Activated T-cell treated with anti-CD3 and anti-CD28 coated beads, Interleukin-2, amount 50 U/mL, for 4 hours (primary cell): ENCODE measurements at regions not wholly inside any gene's neighbourhood (a gene's known extent, or its start where the extent isn't known, plus 50 kb on each side); places are given as distances from the start of the nearest gene placed in this dataset.

ENCODE experiments used
- ATAC-seq, 2 donors: fragments of 200-7000 bp; cut with Tn5 transposase; one replicate each; pipeline ENCODE4 v1.10.0; 2021
- DNase-seq: peaks from one replicate; pipeline ENCODE4 v3.0.0-alpha.2; 2020
- H3K27me3 Mint-ChIP-seq: one replicate; pipeline ENCODE4 v1.8.0; 2021; ENCODE audit warnings: low read depth, mixed read lengths
- H3K36me3 Mint-ChIP-seq: one replicate; pipeline ENCODE4 v1.8.0; 2022; ENCODE audit warnings: mixed read lengths; ENCODE audit not compliant: insufficient read depth
- H3K4me1 Mint-ChIP-seq: one replicate; pipeline ENCODE4 v1.8.0; 2021; ENCODE audit warnings: low read depth, mixed read lengths
- H3K4me3 Mint-ChIP-seq: one replicate; pipeline ENCODE4 v1.8.0; 2021; ENCODE audit warnings: mild to moderate bottlenecking, moderate library complexity, mixed read lengths
- H3K9me3 Mint-ChIP-seq: one replicate; pipeline ENCODE4 v1.8.0; 2021; ENCODE audit warnings: mixed read lengths

- no peak overlapping the region for H3K4me3 Mint-ChIP-seq
- H3K27me3 Mint-ChIP-seq, result peaks cover 2% of the 10 kb centered on the region
- DNase-seq, result no peak
- H3K4me1 Mint-ChIP-seq, result no peaks in the 10 kb centered on the region
- ATAC-seq, result no peak
- H3K36me3 Mint-ChIP-seq, result no peaks in the 10 kb centered on the region
- no peaks in the 10 kb centered on the region for H3K9me3 Mint-ChIP-seq
Observed at GRCh38 chr10:117875793-117876192, 170.9 kb downstream of the RAB11FIP2 start.

GRCh38 chr10:117876210-117876609 lies 170.5 kb downstream of the RAB11FIP2 start:
- DNase-seq (no peak), ATAC-seq (no peak)
- Mint-ChIP-seq H3K9me3 (no peaks in the 10 kb centered on the region), H3K27me3 (peaks cover 3% of the 10 kb centered on the region), H3K4me1 (no peaks in the 10 kb centered on the region), H3K36me3 (no peaks in the 10 kb centered on the region), H3K4me3 (no peak overlapping the region)

GRCh38 chr10:117878626-117879025 lies 168.1 kb downstream of the RAB11FIP2 start:
- DNase-seq, result no peak
- no peak for ATAC-seq
- no peak overlapping the region for H3K4me3 Mint-ChIP-seq
- no peaks in the 10 kb centered on the region for H3K36me3 Mint-ChIP-seq
- no peaks in the 10 kb centered on the region for H3K4me1 Mint-ChIP-seq
- no peaks in the 10 kb centered on the region for H3K9me3 Mint-ChIP-seq
- H3K27me3 Mint-ChIP-seq, result peaks cover 7% of the 10 kb centered on the region

- DNase-seq (no peak), ATAC-seq (no peak)
- no peak overlapping the region for H3K4me3 Mint-ChIP-seq
- H3K36me3 Mint-ChIP-seq, result no peaks in the 10 kb centered on the region
- no peaks in the 10 kb centered on the region for H3K4me1 Mint-ChIP-seq
- H3K9me3 Mint-ChIP-seq, result no peaks in the 10 kb centered on the region
- H3K27me3 Mint-ChIP-seq, result peaks cover 10% of the 10 kb centered on the region
Observed at GRCh38 chr10:117884093-117884492, 162.6 kb downstream of the RAB11FIP2 start.

GRCh38 chr10:117884592-117884991 lies 162.1 kb downstream of the RAB11FIP2 start:
- H3K27me3 Mint-ChIP-seq, result peaks cover 10% of the 10 kb centered on the region
- no peaks in the 10 kb centered on the region for H3K4me1 Mint-ChIP-seq
- H3K36me3 Mint-ChIP-seq, result no peaks in the 10 kb centered on the region
- H3K4me3 Mint-ChIP-seq, result no peak overlapping the region
- DNase-seq, result no peak
- H3K9me3 Mint-ChIP-seq, result no peaks in the 10 kb centered on the region
- ATAC-seq, result no peak

- H3K27me3 Mint-ChIP-seq, result peaks cover 12% of the 10 kb centered on the region
- no peaks in the 10 kb centered on the region for H3K36me3 Mint-ChIP-seq
- DNase-seq (no peak), ATAC-seq (no peak)
- H3K4me3 Mint-ChIP-seq, result no peak overlapping the region
- H3K4me1 Mint-ChIP-seq, result no peaks in the 10 kb centered on the region
- H3K9me3 Mint-ChIP-seq, result no peaks in the 10 kb centered on the region
Observed at GRCh38 chr10:117885206-117885829, 161.4 kb downstream of the RAB11FIP2 start.

GRCh38 chr10:117886766-117887165 lies 160.0 kb downstream of the RAB11FIP2 start:
- peaks cover 5% of the 10 kb centered on the region for H3K27me3 Mint-ChIP-seq
- no peaks in the 10 kb centered on the region for H3K9me3 Mint-ChIP-seq
- H3K36me3 Mint-ChIP-seq, result no peaks in the 10 kb centered on the region
- ATAC-seq, result no peak
- H3K4me1 Mint-ChIP-seq, result no peaks in the 10 kb centered on the region
- no peak overlapping the region for H3K4me3 Mint-ChIP-seq
- DNase-seq, result no peak

GRCh38 chr10:117889664-117890063 lies 157.1 kb downstream of the RAB11FIP2 start:
- DNase-seq (no peak), ATAC-seq (no peak)
- no peaks in the 10 kb centered on the region for H3K9me3 Mint-ChIP-seq
- peaks cover 4% of the 10 kb centered on the region for H3K27me3 Mint-ChIP-seq
- no peaks in the 10 kb centered on the region for H3K4me1 Mint-ChIP-seq
- no peaks in the 10 kb centered on the region for H3K36me3 Mint-ChIP-seq
- no peak overlapping the region for H3K4me3 Mint-ChIP-seq

- Mint-ChIP-seq H3K36me3 (no peaks in the 10 kb centered on the region), H3K9me3 (no peaks in the 10 kb centered on the region), H3K27me3 (peaks cover 6% of the 10 kb centered on the region), H3K4me3 (no peak overlapping the region), H3K4me1 (no peaks in the 10 kb centered on the region)
- DNase-seq, result no peak
- ATAC-seq, result no peak
Observed at GRCh38 chr10:117892681-117893220, 154.0 kb downstream of the RAB11FIP2 start.

GRCh38 chr10:117894339-117894738 lies 152.4 kb downstream of the RAB11FIP2 start:
- Mint-ChIP-seq H3K4me1 (no peaks in the 10 kb centered on the region), H3K4me3 (no peak overlapping the region), H3K36me3 (no peaks in the 10 kb centered on the region), H3K27me3 (peaks cover 6% of the 10 kb centered on the region), H3K9me3 (no peaks in the 10 kb centered on the region)
- no peak for ATAC-seq
- no peak for DNase-seq

- no peaks in the 10 kb centered on the region for H3K9me3 Mint-ChIP-seq
- H3K36me3 Mint-ChIP-seq, result no peaks in the 10 kb centered on the region
- peaks cover 4% of the 10 kb centered on the region for H3K27me3 Mint-ChIP-seq
- ATAC-seq (no peak), DNase-seq (no peak)
- H3K4me3 Mint-ChIP-seq, result no peak overlapping the region
- no peaks in the 10 kb centered on the region for H3K4me1 Mint-ChIP-seq
Observed at GRCh38 chr10:117896517-117896916, 150.2 kb downstream of the RAB11FIP2 start.

- Mint-ChIP-seq H3K9me3 (no peaks in the 10 kb centered on the region), H3K36me3 (no peaks in the 10 kb centered on the region), H3K4me1 (no peaks in the 10 kb centered on the region), H3K27me3 (peaks cover 6% of the 10 kb centered on the region), H3K4me3 (no peak overlapping the region)
- no peak for ATAC-seq
- no peak for DNase-seq
Observed at GRCh38 chr10:117899181-117899683, 147.5 kb downstream of the RAB11FIP2 start.

- H3K4me3 Mint-ChIP-seq, result no peak overlapping the region
- DNase-seq, result no peak
- no peaks in the 10 kb centered on the region for H3K9me3 Mint-ChIP-seq
- H3K4me1 Mint-ChIP-seq, result no peaks in the 10 kb centered on the region
- ATAC-seq, result no peak
- H3K36me3 Mint-ChIP-seq, result no peaks in the 10 kb centered on the region
- H3K27me3 Mint-ChIP-seq, result peaks cover 13% of the 10 kb centered on the region
Observed at GRCh38 chr10:117900280-117900679, 146.5 kb downstream of the RAB11FIP2 start.

- Mint-ChIP-seq H3K9me3 (no peaks in the 10 kb centered on the region), H3K4me1 (peaks cover 2% of the 10 kb centered on the region), H3K4me3 (no peak overlapping the region), H3K36me3 (no peaks in the 10 kb centered on the region), H3K27me3 (peaks cover 21% of the 10 kb centered on the region)
- no peak for ATAC-seq
- DNase-seq, result no peak
Observed at GRCh38 chr10:117903854-117904253, 142.9 kb downstream of the RAB11FIP2 start.

GRCh38 chr10:117905404-117905803 lies 141.3 kb downstream of the RAB11FIP2 start:
- ATAC-seq (no peak), DNase-seq (no peak)
- no peaks in the 10 kb centered on the region for H3K9me3 Mint-ChIP-seq
- H3K27me3 Mint-ChIP-seq, result peaks cover 25% of the 10 kb centered on the region
- H3K36me3 Mint-ChIP-seq, result no peaks in the 10 kb centered on the region
- no peak overlapping the region for H3K4me3 Mint-ChIP-seq
- H3K4me1 Mint-ChIP-seq, result peaks cover 2% of the 10 kb centered on the region
